HG03045 (cell line): ENCODE measurements at regions not wholly inside any gene's neighbourhood (a gene's known extent, or its start where the extent isn't known, plus 50 kb on each side); places are given as distances from the start of the nearest gene placed in this dataset.

Experiments used
- ATAC-seq: cut with Tn5 transposase; IDR thresholded peaks from one replicate; pipeline ENCODE4 v1.9.1; 2021; ENCODE audit warnings: mild to moderate bottlenecking, moderate library complexity; ENCODE audit not compliant: unreplicated experiment

- ATAC-seq, result no peak
Measured at GRCh38 chr11:79794057-79794456, 353.2 kb upstream of the TENM4 start.

DNA sequence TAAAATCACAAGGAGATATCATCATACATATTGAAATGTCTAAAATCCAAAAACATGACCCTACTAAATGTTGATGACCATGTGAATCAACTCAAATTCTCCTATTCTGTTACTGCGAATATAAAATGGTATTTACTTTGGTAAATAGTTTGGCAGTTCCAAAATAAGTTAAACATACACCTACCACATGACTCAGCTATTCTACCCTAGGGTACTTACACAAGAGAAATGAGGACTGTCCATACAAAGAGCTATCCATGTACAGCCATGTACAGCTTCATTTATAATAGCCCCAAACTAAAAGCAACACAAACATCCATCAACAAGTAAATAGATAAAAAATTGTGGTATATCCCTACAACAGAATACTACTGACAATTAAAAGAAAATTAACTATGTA lies 346.1 kb upstream of the TENM4 start:
- no peak for ATAC-seq

- no peak for ATAC-seq
Measured at GRCh38 chr11:79783833-79784232, 343.0 kb upstream of the TENM4 start.

GRCh38 chr11:79768343-79768742 lies 327.5 kb upstream of the TENM4 start:
- ATAC-seq, result no peak

GRCh38 chr11:79762279-79762921 lies 321.6 kb upstream of the TENM4 start:
- no peak for ATAC-seq

- ATAC-seq, result no peak
Measured at GRCh38 chr11:79758325-79758724, 317.5 kb upstream of the TENM4 start.

- no peak for ATAC-seq
Measured at GRCh38 chr11:79747406-79747805, 306.6 kb upstream of the TENM4 start.

GRCh38 chr11:79744941-79745340 lies 304.1 kb upstream of the TENM4 start:
- no peak for ATAC-seq

DNA sequence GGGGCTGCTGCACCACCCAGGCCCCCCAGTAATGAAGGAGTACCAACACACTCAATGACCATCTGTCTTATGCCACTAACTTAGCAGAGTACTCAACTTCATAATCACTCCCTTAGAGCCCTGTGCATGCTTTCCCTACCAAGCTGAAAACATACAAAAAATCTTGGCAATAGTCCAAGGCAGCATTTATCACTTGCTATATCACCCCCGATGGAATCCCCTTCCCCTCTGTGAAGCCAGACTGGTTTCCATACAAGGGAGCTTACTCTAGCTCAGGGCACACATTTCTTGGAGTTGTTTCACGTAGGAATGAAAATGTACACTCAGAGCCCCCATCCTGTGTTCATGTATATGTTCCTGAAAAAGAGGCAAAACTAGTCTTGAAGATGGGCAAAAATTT lies 301.3 kb upstream of the TENM4 start:
- ATAC-seq, result no peak

DNA sequence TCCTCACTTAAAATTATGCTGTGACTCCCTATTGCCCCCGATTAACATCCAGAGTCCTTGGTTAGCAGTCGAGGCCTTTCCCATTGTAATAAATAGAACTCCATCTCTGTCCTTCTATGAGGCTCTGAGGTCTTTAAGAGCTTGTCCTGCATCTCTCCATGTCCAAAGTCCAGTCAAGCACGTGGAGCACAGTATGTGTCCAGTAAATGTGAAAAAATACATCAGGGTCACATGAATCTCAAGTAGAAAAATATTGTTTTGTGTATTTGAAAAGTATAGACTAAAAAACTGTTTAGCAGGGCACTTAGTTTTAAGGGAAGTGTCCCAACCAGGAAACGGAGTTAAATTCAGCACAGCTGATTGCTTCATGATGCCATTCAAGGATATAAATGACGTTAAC lies 298.8 kb upstream of the TENM4 start:
- no peak for ATAC-seq

- no peak for ATAC-seq
Measured at GRCh38 chr11:79727221-79727620, 286.4 kb upstream of the TENM4 start.

GRCh38 chr11:79720115-79720514 lies 279.3 kb upstream of the TENM4 start:
- ATAC-seq, result no peak

DNA sequence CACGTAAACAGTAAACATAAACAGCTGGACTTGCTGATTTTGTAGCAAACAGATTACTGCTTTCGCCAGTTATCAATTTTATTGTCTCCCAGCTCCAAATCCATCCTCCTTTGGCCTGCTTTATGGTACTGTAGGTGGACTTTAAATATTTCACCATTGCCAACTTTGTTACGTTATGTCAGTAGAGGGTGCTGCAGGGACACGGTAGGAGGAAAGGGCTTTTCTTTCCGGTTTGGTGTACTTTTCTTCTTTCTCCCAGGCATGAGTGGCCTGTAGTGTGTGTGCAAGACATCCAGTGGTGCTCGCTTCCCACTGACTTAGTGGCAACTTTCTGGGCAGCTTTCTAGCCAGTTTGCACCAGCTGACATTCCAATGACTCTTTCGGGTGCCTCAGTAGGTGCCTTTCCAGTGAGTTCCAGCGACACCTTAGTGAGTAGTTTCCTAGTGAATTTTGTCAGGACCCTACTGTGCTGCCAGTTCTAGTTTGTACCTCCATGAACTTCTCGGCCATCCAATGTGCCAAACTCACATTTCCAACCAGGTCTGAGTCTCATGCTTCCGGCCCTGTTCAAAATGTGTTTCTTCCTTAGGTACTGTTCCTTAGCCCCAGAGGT lies 267.6 kb upstream of the TENM4 start:
- ATAC-seq, result no peak

GRCh38 chr11:79705648-79706047 lies 264.8 kb upstream of the TENM4 start:
- ATAC-seq, result no peak

GRCh38 chr11:79702303-79702702 lies 261.5 kb upstream of the TENM4 start:
- no peak for ATAC-seq

GRCh38 chr11:79699246-79699645 lies 258.4 kb upstream of the TENM4 start:
- no peak for ATAC-seq

DNA sequence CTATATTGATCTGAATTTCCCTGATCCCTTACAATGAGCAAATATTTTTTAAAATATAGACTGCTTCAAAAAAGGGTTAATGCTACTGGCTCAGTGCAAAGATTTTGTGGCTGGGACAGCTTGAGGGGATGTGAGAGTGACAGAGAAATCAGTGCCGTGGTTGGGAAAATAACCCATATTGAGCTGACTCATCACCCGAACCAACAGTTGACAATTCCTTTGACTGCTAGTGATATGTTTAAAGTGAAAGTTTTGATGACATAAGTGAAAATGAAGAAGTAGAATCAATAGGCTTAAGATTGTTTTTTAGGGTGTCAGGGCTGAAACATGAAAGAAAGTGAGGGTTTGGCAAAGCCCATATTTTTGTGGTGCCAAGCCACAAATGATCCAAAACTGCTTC lies 257.1 kb upstream of the TENM4 start:
- ATAC-seq, result no peak

DNA sequence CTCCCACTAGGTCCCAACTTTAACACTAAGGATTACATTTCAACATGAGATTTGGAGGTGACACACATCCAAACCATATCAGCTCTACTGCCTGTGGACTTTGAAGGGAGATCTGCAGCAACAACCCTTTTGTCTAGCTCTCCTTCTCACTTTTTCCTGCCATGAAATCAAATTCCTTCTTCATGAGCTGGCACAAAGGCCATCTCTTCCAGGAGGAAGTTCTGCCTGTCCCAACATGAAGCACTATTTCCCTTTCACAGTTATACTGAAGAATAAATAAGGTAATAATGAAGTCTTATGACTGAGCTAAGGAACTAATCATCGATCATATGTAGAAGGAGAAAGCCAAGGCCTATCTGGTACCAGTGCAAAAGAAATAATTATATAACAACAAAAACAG lies 253.5 kb upstream of the TENM4 start:
- no peak for ATAC-seq

GRCh38 chr11:79691445-79691844 lies 250.6 kb upstream of the TENM4 start:
- no peak for ATAC-seq

DNA sequence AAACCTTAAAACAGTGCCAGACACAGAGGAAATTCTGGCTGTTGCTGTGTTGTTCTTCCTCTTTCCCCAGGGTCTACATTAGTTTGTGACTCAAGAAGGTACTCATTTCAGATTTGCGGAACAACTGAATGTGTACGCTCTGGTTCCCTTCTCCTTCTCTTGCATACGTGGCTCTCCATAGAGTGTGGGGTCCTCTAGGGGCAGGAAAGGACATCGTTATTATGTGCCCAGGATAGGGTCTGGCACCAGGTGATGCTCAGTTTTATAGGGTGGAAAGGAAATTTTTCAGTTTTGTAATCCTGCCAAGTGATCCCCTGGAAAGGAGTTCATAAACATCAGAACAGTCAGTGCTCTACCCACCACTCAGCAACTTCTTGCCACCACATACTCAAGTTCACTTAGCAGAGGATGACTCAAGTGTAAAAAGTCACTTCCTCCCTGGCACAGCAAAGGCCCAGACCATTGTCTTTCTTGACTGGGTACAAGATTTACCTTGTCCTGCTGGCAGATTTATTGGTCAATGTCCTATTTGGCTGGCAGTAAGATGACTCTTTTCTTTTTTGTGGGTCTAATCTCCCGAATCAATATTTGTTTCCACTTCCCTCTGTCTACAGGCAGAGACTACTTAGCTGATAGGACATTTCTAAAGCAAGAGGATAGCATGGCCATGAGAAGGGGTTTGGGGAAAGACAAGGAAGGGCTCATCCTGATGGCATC lies 246.0 kb upstream of the TENM4 start:
- no peak for ATAC-seq

DNA sequence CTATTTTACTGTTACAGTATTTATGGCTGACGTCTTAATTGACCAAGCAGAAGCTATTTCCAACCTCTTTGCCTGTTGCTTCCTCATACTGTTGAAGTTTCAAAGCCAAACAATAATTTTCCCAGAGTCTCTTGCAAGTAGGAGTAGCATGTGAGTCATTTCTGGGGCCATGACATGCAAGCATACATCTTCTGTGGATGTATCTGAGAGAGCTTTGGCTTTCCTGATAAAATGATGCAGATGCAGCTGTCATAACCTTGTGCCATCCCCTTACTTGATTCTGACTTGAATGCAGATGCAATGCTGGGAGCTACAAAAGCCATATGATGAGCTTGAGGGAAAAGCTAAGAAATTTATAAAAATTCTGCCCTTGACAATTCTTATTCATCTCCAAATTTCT lies 243.1 kb upstream of the TENM4 start:
- ATAC-seq, result no peak

GRCh38 chr11:79678780-79679452 lies 238.1 kb upstream of the TENM4 start:
- no peak for ATAC-seq
